GM21526 (cell line): ENCODE measurements at regions not wholly inside any gene's neighbourhood (a gene's known extent, or its start where the extent isn't known, plus 50 kb on each side); places are given as distances from the start of the nearest gene placed in this dataset.
"Not testable (repeated sequence)": the region's sequence is repeated elsewhere in the genome, so short reads cannot be mapped to it uniquely, and the experiment has no call there.

ENCODE experiments used
- ATAC-seq: cut with Tn5 transposase; IDR thresholded peaks from one replicate; pipeline ENCODE4 v1.9.1; 2021; ENCODE audit warnings: moderate library complexity; ENCODE audit not compliant: unreplicated experiment, low FRiP score

DNA sequence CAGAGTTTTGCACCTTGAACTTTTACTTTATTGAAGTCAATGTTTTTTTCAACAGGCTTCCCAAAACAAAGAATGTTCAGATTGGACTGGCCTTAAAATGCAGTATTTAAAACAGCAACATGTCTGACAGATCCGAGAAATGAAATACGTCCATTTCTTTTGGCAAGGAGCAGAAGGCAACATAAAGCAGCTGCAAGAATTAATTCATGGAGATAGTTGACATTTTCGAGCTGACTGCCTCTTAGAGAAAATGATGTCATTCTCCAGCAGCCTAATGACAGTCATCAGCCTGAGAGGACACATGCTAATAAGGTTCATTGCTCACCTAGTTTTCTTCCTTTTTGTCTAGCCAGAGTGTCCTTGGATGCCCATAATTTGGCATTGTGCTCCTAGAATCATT, 232.2 kb upstream of the SEMA6A start:
- ATAC-seq = no peak

DNA sequence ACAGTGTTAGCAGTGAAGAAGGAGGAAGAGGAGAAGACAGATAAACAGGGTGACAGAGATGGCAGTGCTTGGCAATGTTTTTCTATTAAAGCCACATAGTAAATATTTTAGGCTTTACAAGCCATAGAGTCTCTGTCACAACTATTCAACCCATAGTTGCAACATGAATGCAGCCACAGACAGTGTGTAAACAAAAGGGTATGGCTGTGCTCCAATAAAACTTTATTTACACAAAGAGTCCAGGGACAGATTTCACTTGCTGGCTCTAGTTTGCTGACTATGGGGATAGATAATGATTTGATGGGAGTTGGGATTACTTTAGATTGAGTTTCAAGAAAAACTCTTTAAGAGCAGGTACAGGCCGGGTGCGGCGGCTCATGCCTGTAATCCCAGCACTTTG, 224.8 kb upstream of the SEMA6A start:
- ATAC-seq = no peak

GRCh38 chr5:116795189-116795588, 220.6 kb upstream of the SEMA6A start:
- no peak for ATAC-seq

DNA sequence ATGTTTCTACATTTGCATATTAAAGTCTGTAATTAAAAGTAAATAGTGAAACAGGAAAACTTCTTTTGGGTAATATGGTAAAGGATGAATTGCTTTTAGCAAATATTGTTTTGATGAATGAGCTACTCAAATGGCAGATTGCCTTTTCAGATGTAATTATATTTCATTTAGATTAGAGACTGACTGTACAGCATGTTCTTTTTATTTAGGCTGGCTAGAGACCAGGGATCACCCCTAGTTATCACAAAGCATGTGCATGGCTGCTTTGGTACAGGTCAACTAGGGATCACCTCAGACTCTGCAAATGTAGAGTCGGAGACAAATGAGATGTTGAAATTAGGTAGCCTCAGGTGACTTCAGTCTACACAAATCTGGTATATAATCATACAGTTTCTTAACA, 214.9 kb upstream of the SEMA6A start:
- no peak for ATAC-seq

GRCh38 chr5:116788851-116789403, 214.3 kb upstream of the SEMA6A start:
- ATAC-seq = no peak

GRCh38 chr5:116787570-116787969, 212.9 kb upstream of the SEMA6A start:
- ATAC-seq = no peak

DNA sequence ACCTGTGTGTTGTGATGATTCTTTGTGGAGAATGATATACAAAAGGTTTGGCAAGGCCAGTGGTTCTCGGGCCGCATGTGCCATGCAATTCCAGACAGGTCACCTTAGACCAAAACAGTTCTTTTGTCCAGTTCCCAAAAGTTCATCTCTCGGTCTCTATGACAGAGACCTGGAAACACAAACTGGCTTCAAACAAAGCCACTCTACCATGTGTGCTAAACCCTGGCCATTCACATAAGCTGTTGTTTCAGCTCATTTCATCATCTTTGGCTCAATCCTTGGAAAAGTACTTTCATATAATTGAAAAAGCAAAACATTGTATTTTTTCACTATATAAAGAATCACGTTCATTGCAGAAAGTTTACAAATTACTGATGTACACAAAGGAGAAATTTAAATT, 210.5 kb upstream of the SEMA6A start:
- ATAC-seq = no peak

GRCh38 chr5:116779846-116780245, 205.2 kb upstream of the SEMA6A start:
- no peak for ATAC-seq

DNA sequence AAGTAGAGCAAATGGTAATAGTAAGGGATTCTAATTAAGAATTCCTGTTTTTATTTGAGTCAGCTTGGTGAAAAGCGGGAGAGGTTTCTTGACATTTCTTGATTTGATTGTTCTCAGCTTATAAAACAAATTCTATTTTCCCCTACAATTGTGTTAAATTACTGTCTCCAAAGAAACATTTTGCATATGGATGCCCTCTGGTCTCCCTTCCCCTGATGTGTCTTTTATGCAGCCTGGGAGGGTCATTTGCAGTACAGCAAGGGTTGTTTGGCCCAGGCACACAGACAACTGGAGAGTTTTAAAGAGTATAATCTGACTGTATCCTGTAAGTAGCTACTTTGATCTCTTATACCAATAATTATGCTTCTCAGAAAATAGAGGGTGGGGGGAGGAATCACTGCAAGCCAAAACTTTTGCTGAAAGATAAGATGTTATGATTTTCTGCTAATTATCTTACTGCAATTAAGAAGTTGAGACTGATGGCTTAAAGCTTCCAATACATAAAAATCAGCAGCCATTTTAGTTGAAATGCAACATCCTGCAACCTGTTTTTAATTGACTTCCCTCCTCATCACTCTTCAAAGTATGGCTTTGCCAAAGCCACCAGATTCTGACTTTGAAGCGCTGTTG, 204.1 kb upstream of the SEMA6A start:
- no peak for ATAC-seq

DNA sequence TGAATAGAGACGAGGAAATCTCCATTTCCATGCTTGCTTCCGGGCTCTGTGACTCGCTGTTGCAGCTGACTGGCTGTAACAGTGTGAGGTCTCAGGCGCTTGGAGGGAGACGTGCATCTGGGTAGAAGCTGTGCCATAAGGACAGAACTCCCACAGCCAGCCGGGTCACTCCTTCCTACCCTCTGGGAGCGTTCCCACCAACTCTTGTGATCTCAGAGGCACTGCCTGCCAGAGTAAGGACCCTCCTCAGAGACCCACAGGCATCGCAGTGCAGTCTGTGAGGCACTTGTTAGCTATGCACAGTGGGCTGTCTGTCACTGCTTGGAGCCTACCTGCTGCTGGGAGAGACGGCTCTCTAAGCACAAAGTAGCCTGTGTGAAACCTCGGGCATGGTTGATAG, 203.4 kb upstream of the SEMA6A start:
- no peak for ATAC-seq

DNA sequence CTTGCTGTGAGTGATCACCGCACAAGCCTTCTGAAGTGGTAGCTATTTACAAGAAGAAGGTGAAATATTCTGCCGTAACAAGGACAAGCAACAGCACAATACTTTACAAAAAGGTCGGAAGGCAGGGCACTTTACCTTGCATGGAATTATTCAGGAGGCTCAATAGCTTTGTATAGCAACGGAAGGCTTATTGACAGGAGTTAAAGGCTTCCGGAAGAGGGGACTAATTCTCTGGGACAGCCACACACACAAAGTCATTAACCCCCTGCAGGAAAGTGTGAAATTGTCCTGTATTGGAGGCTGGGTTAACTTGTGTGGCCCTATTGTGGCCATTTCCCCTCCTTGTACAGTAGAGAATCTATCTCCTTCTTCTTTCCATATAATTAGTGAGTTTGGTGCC, 199.3 kb upstream of the SEMA6A start:
- ATAC-seq = no peak

GRCh38 chr5:116772806-116773205, 198.2 kb upstream of the SEMA6A start:
- no peak for ATAC-seq

- ATAC-seq = no peak
These were observed 197.5 kb upstream of the SEMA6A start for GRCh38 chr5:116772152-116772501.

DNA sequence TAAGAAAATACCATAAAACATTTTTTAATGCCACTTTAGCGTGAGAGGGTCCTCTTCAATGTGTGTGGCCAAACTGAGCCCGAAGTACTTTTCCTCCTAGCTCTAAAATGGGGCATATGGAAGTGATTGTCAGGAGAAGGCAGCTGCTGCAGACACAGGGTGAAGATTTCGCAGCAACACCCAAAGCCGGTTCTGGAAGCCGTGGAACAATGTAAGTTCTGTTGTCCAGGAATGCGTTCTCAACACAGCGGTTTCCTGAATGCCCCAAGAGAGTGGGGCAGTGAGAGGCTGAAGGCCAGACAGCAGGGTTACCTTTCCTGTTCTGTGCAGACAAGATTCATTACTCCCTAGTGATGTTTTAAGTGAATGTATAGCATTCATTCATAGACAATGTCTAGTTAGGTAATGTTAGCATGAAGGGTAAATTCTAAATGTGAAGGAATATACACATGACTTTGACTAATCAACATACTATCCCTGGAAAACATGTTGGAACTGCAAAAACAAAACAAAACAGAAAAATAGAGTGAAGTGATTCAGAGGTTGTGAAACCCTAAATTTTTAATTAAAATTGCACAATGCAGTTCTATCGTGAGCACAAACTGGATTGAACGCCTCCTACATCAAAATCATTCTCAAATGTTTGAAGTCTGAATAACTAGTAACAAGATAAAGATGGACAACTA, 197.0 kb upstream of the SEMA6A start:
- no peak for ATAC-seq

GRCh38 chr5:116769953-116770352, 195.3 kb upstream of the SEMA6A start:
- not testable (repeated sequence) for ATAC-seq

GRCh38 chr5:116769470-116769869, 194.8 kb upstream of the SEMA6A start:
- ATAC-seq = no peak

DNA sequence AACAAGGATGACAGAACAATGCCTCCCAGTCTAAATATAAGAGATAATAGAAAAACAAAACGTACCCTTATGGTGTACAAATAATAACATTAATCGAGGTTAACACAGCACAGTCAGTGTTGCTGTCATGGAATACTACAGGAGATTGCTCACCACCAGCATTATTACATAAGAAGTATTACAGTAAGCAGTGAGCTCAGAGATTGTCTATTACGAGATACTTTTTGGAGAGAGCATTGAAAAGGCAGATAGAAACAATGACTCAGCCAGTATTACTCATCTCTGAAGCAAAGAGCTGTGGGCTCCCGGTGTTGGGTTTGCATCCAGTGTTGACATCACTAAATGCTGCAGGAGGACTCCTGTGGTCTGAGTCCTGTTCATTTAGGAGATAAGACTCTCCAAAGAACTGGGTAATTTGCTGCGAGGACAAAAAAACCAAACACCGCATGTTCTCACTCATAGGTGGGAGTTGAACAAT, 191.9 kb upstream of the SEMA6A start:
- ATAC-seq = no peak

DNA sequence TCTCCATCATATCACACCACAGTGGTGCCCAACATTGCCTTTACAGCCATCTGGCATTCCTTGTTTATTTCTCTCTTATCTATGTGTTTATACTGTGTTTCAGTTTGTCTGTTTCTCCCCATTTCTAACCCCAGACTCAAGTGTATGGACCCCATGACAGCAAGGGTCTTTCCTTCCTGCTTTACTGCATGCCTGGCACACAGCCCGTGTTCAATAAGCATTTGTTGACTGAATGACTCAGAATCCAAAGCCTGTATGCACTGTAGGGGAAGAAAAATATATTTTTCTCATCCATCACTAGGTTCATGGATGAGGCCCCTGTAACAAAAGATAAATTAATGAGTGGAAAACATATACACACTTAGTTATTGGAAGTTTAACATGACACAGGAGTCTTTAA, 190.8 kb upstream of the SEMA6A start:
- ATAC-seq = no peak

GRCh38 chr5:116764941-116765340, 190.3 kb upstream of the SEMA6A start:
- no peak for ATAC-seq

- ATAC-seq = peak; percentile 80
These were observed 189.6 kb upstream of the SEMA6A start for GRCh38 chr5:116763987-116764866.
